NCI-H1694 (cell line): ENCODE measurements at regions not wholly inside any gene's neighbourhood (a gene's known extent, or its start where the extent isn't known, plus 50 kb on each side); places are given as distances from the start of the nearest gene placed in this dataset.

Experiments
- DNase-seq: peaks from one replicate; lab custom pipeline; 2025; lab: John Stamatoyannopoulos, UW

GRCh38 chr2:65688141-65688886 lies 255.9 kb upstream of the SPRED2 start:
- DNase-seq = no peak

DNA sequence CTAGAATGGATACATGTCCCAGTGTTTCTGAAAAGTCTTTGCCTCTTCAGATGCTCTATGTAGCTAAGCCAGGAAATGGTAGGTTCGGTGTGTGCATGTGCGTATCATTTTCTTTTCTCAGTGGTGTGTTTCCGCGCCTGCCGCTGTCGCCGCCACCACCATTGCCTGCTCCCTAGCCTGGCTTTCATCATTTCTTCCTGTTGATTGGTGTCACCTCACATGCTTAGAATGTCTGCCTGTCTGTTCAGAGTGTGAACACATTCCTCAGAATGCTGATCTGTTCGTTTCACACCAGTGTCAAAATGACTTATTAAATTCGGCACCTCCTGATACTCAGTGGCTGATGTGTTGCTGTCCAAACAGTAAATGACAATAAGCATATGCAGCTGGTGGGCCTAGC lies 255.2 kb upstream of the SPRED2 start:
- DNase-seq = no peak

DNA sequence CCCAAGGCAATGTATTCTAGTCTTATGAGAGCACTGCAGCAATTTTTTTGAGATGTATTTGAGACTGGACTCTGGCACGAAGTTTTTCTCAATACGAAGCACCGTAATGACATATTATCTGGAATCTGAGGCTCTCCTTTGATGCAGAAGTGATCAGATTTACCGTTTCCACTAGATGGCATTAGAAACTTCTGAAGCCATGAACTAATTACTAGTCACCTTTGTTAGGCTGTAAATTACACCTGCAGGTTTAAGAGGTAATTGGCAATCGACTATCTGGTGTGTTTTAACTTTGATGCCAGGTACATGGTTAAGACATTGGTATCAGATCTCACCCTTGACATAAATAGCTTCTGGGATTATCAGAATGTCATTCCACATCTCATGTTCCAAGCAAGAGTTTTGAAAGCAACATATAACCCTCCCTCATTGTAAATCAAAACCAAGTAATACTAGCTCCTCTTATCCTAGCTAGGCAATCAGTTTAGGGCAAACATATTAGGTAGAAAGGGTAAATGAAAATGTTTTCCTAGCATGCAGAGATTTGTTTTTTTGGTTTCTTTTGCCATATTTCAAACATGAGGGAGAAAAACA lies 254.6 kb upstream of the SPRED2 start:
- no peak for DNase-seq

DNA sequence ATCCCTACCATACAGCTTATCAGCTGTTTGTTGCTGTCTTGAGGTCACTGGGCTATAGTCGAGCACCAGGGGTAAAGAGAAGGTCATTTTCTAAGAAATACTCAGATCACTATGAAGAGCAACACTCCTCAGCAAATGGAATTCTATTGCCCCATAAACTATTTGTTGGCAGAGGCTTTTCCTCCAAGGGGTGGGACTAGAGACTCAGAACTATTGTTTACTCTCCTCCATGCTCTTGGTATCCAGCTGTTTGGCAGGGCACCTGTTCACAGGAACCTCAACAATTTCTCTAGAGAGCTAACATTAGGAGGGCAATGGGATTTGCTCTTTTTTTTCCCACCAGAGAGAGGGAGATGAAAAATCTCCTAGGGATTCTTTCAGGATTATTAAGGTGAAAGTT lies 249.1 kb upstream of the SPRED2 start:
- no peak for DNase-seq

DNA sequence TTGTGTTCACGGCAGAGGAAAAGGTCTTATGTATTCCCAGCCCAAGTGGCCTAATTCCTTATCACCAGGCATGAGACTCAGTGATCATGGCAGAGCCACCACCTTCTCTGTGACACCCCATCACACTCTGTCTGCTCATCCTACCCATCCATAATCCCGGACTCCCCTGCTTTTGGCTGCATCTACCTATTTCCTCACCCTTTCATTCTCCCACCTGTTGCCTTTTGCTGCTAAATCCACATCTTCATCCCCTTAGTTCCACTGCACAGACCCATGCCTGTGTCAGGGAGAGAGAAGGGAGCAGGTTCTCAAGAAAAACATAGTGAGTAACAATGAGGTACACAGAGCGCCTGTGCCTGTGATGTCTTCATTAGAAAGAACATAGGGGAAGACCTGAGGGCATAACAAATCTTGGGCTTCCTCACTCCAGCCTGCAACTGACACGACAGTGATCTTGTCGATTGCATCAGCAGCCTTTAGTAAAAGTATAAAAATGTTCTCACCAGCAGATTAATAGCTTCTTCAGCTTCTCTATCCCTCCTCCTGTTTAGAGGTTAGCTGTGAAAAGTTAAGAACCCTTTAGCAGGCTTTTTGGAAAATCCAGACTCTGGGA lies 246.5 kb upstream of the SPRED2 start:
- no peak for DNase-seq

- DNase-seq = no peak
Measured at GRCh38 chr2:65675350-65675749, 243.0 kb upstream of the SPRED2 start.

DNA sequence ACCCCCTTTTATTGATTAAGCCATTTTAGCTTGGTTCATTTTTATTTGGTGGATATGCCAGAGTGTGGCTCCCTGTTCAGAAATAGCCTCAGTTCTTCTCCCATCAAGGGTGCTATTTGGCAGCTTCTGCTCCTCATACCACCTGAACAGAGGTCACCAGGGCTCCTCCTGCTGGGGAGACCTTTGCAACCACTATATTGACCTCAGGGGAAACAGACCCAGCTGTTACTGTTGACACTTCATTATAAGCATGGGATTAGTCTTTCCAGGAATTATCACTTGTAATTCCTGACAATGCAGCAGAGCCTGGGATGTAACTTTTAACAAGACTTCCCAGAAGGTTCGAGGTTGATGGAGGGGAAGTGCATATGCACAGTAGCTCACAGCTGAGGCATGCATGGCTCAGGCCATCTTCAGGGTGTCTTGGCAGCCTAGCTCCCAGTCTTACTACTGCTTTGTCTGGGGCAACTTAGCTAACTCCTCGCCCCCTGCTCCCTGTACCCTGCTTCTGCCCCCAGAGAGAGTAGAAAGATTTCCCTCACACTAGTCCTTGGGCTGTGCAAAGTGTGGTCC lies 239.4 kb upstream of the SPRED2 start:
- no peak for DNase-seq

GRCh38 chr2:65669574-65669973 lies 237.2 kb upstream of the SPRED2 start:
- DNase-seq = no peak

DNA sequence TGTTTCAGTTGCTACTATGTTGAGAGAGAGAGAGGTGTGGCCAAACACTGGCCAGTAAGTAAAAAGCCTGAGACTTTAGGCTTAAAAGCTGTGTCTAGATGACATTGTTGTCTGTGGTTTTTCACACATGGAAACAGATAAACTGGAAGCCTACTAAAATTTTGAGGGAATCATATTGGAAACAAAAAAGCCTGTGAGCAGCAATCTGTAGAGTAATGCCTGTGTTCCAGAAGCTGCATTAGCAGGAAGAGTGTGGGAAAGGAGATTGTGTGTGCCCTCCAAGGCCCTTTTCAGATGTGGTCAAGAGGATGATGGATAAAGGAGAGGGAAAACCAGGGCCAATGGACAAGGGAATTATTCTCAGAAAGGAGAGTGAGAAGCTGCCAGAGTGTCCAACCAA lies 236.3 kb upstream of the SPRED2 start:
- DNase-seq = no peak

GRCh38 chr2:65666156-65666725 lies 233.8 kb upstream of the SPRED2 start:
- DNase-seq = no peak

GRCh38 chr2:65664931-65665330 lies 232.5 kb upstream of the SPRED2 start:
- no peak for DNase-seq

DNA sequence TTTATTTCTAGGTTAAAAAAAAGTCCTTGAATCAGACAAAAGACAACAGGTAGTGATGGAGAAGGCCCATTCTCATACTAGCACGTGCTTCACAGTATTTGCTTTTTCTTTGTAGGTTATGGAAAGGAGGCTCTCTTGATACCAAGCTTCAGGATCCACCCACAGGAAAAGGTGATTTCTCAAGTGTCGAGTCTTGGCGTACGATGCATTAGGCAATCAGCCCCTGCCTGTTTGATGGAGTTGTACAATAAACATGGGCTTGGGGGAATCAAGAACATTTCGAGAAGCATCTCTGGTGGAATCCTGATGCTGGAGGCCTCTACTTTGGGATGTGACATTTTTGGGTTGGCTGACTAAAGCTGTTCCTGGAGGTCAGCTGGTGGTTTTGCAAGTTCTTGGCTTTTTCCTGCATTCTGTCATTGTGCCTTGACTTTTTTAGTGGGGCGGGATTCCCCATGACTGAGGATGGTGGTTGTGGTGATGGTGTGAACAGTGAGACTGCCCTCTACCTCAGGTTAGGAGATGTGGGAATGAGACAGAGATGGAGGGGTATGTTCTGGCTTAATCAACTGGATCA lies 231.5 kb upstream of the SPRED2 start:
- no peak for DNase-seq

DNA sequence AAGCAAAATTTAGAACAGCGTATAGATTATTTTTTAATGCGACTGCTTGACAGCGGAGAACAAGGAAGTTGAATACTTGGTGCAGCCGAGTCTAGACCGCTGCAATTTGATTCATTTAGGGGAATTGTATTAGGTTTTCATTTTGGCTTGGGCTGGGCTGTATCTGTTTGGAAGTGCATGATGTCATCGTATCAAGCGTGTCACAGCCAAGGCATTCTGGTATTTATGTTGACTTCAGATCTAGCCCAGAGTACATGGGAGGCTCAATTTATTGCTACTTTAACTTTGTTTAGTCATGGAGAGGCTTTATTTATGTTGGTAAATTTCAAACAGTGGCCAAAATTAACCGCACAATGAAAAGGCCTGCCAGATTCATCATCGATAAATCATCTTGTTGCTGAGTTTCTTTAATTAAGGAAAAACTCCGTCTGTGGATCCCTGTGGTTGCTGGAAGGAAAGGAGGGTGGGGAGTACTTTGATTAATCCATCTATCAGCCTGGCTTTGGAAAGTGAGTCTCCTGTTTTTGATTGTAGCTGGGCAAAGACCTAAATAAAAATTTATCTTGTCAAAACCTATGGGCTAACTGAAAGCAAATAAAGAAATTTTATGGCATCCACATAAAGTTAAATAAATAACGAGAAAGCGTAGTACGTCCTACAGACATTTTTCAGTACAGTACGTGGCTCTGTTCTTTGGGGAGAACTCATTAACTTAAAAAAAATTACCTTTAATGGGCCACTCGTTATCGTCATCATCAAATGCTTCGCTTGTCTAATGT lies 230.4 kb upstream of the SPRED2 start:
- no peak for DNase-seq

DNA sequence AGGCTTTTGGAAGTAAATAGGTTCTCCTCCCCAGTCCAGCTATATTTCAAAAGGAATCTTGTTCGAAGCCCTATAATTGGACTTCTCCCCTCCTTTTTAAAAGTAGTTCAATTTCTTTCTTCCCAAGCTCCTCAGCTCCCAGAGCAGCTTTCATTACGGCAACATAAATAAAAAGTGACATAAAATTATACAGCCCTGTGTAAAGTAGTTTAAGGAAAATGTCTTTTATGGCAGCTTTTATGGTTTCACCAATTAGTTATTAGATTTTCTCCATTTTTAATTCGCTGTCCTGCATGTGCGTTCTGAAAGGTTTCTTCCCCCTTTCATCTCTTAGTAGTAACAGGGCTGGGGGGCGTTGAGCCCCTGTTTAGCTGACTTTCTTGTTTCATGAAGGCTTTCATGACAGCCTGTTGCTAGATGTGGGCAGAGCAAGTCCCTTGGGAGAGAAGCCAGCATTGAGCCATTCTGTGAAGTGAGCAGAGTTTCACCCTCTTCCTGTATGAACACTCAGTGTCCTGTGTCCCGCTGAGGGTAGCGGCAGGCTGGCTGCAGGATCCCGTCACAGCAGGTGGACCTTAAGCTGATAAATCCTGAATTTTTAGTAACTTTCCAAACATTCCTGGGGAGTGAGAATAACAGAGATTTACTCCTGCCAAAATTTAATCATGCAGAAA lies 229.7 kb upstream of the SPRED2 start:
- DNase-seq = no peak

GRCh38 chr2:65660340-65660739 lies 227.9 kb upstream of the SPRED2 start:
- DNase-seq = no peak

DNA sequence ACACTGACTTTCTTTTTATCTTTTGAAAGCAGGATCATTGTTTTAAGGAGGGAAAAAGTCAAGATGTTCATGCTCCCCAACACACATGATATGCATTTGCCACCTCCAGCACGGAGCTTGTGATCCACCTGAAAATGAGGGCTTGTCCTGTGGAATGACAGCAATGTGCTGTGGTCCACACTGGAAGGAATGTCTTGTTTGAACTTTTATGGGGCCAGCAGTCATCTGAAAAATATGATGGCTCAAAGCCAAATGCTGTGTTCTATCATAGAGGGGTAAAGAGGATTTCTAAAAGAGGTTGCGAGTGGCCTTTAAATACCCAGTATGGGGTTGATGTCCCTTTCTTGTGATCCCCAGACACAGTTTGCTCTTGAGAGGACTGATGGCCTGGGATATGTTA lies 226.5 kb upstream of the SPRED2 start:
- no peak for DNase-seq

- no peak for DNase-seq
Measured at GRCh38 chr2:65658266-65658665, 225.9 kb upstream of the SPRED2 start.

GRCh38 chr2:65656160-65656718 lies 223.8 kb upstream of the SPRED2 start:
- DNase-seq = no peak

- DNase-seq = no peak
Measured at GRCh38 chr2:65655000-65655399, 222.6 kb upstream of the SPRED2 start.

- DNase-seq = no peak
Measured at GRCh38 chr2:65654496-65654895, 222.1 kb upstream of the SPRED2 start.

- DNase-seq = no peak
Measured at GRCh38 chr2:65652066-65652465, 219.7 kb upstream of the SPRED2 start.
